ENCODE measurements at regions not wholly inside any gene's neighbourhood (a gene's known extent, or its start where the extent isn't known, plus 50 kb on each side); places are given as distances from the start of the nearest gene placed in this dataset.

GRCh38 chr20:48126227-48126740, 341.0 kb upstream of the SULF2 start (continued):
- no peak for TF ChIP-seq ZZZ3 (CRISPR knock-in tag; IDR thresholded peaks at IDR 0.05; ENCODE audit: borderline replicate concordance)
- TF ChIP-seq, protein P1, sequence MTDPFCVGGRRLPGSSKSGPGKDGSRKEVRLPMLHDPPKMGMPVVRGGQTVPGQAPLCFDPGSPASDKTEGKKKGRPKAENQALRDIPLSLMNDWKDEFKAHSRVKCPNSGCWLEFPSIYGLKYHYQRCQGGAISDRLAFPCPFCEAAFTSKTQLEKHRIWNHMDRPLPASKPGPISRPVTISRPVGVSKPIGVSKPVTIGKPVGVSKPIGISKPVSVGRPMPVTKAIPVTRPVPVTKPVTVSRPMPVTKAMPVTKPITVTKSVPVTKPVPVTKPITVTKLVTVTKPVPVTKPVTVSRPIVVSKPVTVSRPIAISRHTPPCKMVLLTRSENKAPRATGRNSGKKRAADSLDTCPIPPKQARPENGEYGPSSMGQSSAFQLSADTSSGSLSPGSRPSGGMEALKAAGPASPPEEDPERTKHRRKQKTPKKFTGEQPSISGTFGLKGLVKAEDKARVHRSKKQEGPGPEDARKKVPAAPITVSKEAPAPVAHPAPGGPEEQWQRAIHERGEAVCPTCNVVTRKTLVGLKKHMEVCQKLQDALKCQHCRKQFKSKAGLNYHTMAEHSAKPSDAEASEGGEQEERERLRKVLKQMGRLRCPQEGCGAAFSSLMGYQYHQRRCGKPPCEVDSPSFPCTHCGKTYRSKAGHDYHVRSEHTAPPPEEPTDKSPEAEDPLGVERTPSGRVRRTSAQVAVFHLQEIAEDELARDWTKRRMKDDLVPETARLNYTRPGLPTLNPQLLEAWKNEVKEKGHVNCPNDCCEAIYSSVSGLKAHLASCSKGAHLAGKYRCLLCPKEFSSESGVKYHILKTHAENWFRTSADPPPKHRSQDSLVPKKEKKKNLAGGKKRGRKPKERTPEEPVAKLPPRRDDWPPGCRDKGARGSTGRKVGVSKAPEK (CRISPR knock-in tag; IDR thresholded peaks at IDR 0.05; ENCODE audit: borderline replicate concordance), result no peak
- TF ChIP-seq JUNB (CRISPR knock-in tag; IDR thresholded peaks at IDR 0.05; ENCODE audit: borderline replicate concordance), result no peak
- no peak for TF ChIP-seq ZBTB43 (CRISPR knock-in tag; conservative IDR thresholded peaks at IDR 0.05)
- TF ChIP-seq PCBP2 (optimal IDR thresholded peaks at IDR 0.05; ENCODE audit: low read depth, low read length, poor library complexity, severe bottlenecking), result no peak
- no peak for TF ChIP-seq ZNF749 (CRISPR knock-in tag; IDR thresholded peaks at IDR 0.05; ENCODE audit: borderline replicate concordance)
- no peak for TF ChIP-seq ZNF75D (CRISPR knock-in tag; IDR thresholded peaks at IDR 0.05; ENCODE audit: borderline replicate concordance)
- TF ChIP-seq, protein P2, sequence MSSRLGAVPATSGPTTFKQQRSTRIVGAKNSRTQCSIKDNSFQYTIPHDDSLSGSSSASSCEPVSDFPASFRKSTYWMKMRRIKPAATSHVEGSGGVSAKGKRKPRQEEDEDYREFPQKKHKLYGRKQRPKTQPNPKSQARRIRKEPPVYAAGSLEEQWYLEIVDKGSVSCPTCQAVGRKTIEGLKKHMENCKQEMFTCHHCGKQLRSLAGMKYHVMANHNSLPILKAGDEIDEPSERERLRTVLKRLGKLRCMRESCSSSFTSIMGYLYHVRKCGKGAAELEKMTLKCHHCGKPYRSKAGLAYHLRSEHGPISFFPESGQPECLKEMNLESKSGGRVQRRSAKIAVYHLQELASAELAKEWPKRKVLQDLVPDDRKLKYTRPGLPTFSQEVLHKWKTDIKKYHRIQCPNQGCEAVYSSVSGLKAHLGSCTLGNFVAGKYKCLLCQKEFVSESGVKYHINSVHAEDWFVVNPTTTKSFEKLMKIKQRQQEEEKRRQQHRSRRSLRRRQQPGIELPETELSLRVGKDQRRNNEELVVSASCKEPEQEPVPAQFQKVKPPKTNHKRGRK (CRISPR knock-in tag; IDR thresholded peaks at IDR 0.05), result no peak
- TF ChIP-seq, protein P3, sequence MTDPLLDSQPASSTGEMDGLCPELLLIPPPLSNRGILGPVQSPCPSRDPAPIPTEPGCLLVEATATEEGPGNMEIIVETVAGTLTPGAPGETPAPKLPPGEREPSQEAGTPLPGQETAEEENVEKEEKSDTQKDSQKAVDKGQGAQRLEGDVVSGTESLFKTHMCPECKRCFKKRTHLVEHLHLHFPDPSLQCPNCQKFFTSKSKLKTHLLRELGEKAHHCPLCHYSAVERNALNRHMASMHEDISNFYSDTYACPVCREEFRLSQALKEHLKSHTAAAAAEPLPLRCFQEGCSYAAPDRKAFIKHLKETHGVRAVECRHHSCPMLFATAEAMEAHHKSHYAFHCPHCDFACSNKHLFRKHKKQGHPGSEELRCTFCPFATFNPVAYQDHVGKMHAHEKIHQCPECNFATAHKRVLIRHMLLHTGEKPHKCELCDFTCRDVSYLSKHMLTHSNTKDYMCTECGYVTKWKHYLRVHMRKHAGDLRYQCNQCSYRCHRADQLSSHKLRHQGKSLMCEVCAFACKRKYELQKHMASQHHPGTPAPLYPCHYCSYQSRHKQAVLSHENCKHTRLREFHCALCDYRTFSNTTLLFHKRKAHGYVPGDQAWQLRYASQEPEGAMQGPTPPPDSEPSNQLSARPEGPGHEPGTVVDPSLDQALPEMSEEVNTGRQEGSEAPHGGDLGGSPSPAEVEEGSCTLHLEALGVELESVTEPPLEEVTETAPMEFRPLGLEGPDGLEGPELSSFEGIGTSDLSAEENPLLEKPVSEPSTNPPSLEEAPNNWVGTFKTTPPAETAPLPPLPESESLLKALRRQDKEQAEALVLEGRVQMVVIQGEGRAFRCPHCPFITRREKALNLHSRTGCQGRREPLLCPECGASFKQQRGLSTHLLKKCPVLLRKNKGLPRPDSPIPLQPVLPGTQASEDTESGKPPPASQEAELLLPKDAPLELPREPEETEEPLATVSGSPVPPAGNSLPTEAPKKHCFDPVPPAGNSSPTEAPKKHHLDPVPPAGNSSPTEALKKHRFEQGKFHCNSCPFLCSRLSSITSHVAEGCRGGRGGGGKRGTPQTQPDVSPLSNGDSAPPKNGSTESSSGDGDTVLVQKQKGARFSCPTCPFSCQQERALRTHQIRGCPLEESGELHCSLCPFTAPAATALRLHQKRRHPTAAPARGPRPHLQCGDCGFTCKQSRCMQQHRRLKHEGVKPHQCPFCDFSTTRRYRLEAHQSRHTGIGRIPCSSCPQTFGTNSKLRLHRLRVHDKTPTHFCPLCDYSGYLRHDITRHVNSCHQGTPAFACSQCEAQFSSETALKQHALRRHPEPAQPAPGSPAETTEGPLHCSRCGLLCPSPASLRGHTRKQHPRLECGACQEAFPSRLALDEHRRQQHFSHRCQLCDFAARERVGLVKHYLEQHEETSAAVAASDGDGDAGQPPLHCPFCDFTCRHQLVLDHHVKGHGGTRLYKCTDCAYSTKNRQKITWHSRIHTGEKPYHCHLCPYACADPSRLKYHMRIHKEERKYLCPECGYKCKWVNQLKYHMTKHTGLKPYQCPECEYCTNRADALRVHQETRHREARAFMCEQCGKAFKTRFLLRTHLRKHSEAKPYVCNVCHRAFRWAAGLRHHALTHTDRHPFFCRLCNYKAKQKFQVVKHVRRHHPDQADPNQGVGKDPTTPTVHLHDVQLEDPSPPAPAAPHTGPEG (CRISPR knock-in tag; IDR thresholded peaks at IDR 0.05), result no peak
- TF ChIP-seq ZBTB8A (CRISPR knock-in tag; IDR thresholded peaks at IDR 0.05; ENCODE audit: borderline replicate concordance, low read depth), result no peak
- TF ChIP-seq MNT (IDR thresholded peaks at IDR 0.05), result no peak
- TF ChIP-seq ZBTB38 (CRISPR knock-in tag; IDR thresholded peaks at IDR 0.05), result peak; percentile 61; the same call in 1 of the 2 replicates
- TF ChIP-seq CENPX (CRISPR knock-in tag; IDR thresholded peaks at IDR 0.05), result no peak
- TF ChIP-seq, protein P4, sequence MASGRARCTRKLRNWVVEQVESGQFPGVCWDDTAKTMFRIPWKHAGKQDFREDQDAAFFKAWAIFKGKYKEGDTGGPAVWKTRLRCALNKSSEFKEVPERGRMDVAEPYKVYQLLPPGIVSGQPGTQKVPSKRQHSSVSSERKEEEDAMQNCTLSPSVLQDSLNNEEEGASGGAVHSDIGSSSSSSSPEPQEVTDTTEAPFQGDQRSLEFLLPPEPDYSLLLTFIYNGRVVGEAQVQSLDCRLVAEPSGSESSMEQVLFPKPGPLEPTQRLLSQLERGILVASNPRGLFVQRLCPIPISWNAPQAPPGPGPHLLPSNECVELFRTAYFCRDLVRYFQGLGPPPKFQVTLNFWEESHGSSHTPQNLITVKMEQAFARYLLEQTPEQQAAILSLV (CRISPR knock-in tag; IDR thresholded peaks at IDR 0.05; ENCODE audit: borderline replicate concordance), result peak; percentile 80; the same call in 1 of the 2 replicates
